ENCODE measurements at regions not wholly inside any gene's neighbourhood (a gene's known extent, or its start where the extent isn't known, plus 50 kb on each side); places are given as distances from the start of the nearest gene placed in this dataset.

DNA sequence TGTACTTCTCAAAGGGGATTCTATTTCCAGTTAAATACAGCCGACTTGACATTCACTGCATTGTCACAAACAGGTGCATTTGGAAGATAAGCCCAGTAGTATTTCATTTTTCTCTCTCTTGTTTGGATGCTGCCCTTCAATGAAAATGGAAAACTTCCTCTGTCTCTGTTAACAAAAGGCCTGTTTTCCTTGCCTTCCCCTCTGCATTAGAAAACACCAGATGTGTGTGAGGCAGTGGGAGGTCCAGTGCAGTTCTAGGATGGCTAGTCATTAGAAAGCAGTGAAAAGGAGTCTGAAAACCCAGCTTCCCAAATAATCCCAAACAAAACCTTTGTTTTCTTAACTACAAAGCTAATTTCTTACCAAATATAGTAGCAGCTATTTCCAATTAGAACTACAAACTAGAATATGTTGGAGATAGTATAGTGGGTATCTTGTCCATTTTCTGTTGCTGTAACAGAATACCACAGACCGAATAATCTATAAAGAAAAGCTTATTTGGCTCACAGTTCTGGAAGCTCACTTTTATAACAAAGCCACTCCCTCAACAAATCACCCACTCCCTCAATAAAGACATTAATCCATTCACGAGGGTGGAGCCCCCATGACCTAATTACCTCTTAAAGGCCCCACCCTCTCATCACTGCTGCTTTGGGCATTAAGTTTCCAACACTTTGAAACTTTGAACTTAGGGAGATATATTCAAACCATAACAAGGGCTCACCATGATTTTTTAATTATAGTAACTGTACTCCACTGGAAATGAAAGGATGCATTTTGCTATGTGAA, 452.1 kb upstream of the RPS6KA3 start:
- no peak overlapping the region for H2AFZ ChIP-seq (ENCODE audit: low read depth, low read length)
- no peaks in the 10 kb centered on the region for H3K27me3 ChIP-seq (ENCODE audit: low read depth, low read length)
- H3K4me1 ChIP-seq (ENCODE audit: low read length), result no peaks in the 10 kb centered on the region
- H3K27ac ChIP-seq (ENCODE audit: low read length), result no peak overlapping the region
- H3K4me3 ChIP-seq (ENCODE audit: low read length), result no peak overlapping the region
- H3K9me3 ChIP-seq (ENCODE audit: insufficient read depth, low read length), result no peaks in the 10 kb centered on the region
- H3K9ac ChIP-seq (ENCODE audit: low read length), result no peak overlapping the region
- no peak overlapping the region for H3K4me2 ChIP-seq (ENCODE audit: low read length)
- no peaks in the 10 kb centered on the region for H3K79me2 ChIP-seq (ENCODE audit: low read length)
- no peaks in the 10 kb centered on the region for H3K36me3 ChIP-seq (replicated peaks; ENCODE audit: low read depth, low read length)
- no peaks in the 10 kb centered on the region for H4K20me1 ChIP-seq (ENCODE audit: insufficient read depth, low read length)
- TF ChIP-seq, protein P1, sequence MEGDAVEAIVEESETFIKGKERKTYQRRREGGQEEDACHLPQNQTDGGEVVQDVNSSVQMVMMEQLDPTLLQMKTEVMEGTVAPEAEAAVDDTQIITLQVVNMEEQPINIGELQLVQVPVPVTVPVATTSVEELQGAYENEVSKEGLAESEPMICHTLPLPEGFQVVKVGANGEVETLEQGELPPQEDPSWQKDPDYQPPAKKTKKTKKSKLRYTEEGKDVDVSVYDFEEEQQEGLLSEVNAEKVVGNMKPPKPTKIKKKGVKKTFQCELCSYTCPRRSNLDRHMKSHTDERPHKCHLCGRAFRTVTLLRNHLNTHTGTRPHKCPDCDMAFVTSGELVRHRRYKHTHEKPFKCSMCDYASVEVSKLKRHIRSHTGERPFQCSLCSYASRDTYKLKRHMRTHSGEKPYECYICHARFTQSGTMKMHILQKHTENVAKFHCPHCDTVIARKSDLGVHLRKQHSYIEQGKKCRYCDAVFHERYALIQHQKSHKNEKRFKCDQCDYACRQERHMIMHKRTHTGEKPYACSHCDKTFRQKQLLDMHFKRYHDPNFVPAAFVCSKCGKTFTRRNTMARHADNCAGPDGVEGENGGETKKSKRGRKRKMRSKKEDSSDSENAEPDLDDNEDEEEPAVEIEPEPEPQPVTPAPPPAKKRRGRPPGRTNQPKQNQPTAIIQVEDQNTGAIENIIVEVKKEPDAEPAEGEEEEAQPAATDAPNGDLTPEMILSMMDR (IDR thresholded peaks at IDR 0.05; ENCODE audit: low read depth, low read length), result no peak
- TF ChIP-seq EZH2phosphoT487 (IDR thresholded peaks at IDR 0.05; ENCODE audit: low read depth), result no peak

DNA sequence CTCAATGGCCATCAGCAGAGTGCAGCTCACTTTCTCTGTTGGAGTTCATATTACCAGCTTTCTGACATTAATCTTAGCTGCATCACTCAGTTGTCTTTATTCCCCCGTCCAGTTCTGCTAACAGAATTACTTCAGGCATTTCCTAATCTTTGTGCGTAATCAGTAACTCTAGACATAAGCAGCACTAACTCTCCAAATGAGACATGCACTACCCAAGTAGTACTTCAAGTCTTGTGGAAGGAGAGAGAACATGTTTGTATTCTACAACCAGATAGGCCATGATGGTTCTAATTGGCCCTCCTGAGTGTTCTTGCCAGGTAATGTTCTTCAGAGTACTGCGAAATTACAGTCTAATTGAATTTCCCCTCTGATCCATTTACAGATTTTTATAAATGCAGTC, 448.5 kb upstream of the RPS6KA3 start:
- Histone ChIP-seq H2AFZ (ENCODE audit: low read depth, low read length) (no peak overlapping the region), H3K4me3 (ENCODE audit: low read length) (no peak overlapping the region), H3K27ac (ENCODE audit: low read length) (no peak overlapping the region), H3K9me3 (ENCODE audit: insufficient read depth, low read length) (no peaks in the 10 kb centered on the region), H4K20me1 (ENCODE audit: insufficient read depth, low read length) (no peaks in the 10 kb centered on the region), H3K27me3 (ENCODE audit: low read depth, low read length) (no peaks in the 10 kb centered on the region), H3K4me2 (ENCODE audit: low read length) (no peak overlapping the region), H3K79me2 (ENCODE audit: low read length) (no peaks in the 10 kb centered on the region), H3K4me1 (ENCODE audit: low read length) (no peaks in the 10 kb centered on the region), H3K9ac (ENCODE audit: low read length) (no peak overlapping the region), H3K36me3 (replicated peaks; ENCODE audit: low read depth, low read length) (no peaks in the 10 kb centered on the region)
- TF ChIP-seq EZH2phosphoT487 (IDR thresholded peaks at IDR 0.05; ENCODE audit: low read depth), result no peak
- TF ChIP-seq, protein P1 (IDR thresholded peaks at IDR 0.05; ENCODE audit: low read depth, low read length), result no peak

DNA sequence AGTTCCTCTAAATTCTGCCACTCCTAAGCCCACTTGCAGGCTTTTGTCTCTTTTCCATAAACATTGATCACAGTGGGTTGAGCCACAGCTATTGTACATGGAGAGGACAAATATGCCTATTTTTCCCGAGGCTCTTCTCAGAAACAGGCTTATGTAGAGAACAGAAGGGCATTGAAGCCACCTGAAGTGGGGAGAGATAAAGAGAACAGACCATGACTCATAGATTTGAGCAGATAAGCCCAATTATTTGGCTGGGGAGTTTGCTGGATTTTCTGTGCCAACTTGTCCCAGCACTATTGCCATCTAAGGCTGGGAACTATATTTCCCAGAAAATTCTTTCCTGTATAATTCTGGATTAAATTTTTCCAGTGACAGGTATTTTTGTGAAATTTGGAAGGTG, 446.1 kb upstream of the RPS6KA3 start:
- Histone ChIP-seq H3K9ac (ENCODE audit: low read length) (no peak overlapping the region), H4K20me1 (ENCODE audit: insufficient read depth, low read length) (no peaks in the 10 kb centered on the region), H3K79me2 (ENCODE audit: low read length) (no peaks in the 10 kb centered on the region), H3K4me3 (ENCODE audit: low read length) (no peak overlapping the region), H3K27me3 (ENCODE audit: low read depth, low read length) (no peaks in the 10 kb centered on the region), H3K27ac (ENCODE audit: low read length) (no peak overlapping the region), H2AFZ (ENCODE audit: low read depth, low read length) (no peak overlapping the region), H3K9me3 (ENCODE audit: insufficient read depth, low read length) (no peaks in the 10 kb centered on the region), H3K4me1 (ENCODE audit: low read length) (no peaks in the 10 kb centered on the region), H3K36me3 (replicated peaks; ENCODE audit: low read depth, low read length) (no peaks in the 10 kb centered on the region), H3K4me2 (ENCODE audit: low read length) (no peak overlapping the region)
- TF ChIP-seq EZH2phosphoT487 (IDR thresholded peaks at IDR 0.05; ENCODE audit: low read depth), result no peak
- TF ChIP-seq, protein P1 (IDR thresholded peaks at IDR 0.05; ENCODE audit: low read depth, low read length), result no peak

DNA sequence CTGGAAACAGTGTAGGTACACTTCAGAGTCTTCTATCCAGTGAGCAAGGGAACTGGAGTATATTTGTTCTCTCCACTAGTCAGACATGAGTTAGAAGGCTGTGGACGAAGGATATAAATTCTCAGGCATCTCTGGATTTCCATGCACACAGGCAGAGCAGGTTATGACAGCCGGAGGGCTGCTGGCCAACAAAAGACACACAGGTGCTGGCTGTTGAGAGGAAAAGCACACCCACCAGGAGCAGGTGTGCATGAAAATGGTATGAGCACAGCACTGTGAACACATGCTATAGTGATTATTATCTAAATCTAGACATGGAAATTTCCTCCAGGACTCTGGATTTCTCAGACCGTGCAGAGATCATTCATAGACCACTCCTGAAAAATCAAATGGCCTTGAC, 444.7 kb upstream of the RPS6KA3 start:
- H2AFZ ChIP-seq (ENCODE audit: low read depth, low read length), result no peak overlapping the region
- H3K36me3 ChIP-seq (replicated peaks; ENCODE audit: low read depth, low read length), result no peaks in the 10 kb centered on the region
- H3K4me2 ChIP-seq (ENCODE audit: low read length), result no peak overlapping the region
- no peak overlapping the region for H3K9ac ChIP-seq (ENCODE audit: low read length)
- no peaks in the 10 kb centered on the region for H3K79me2 ChIP-seq (ENCODE audit: low read length)
- H3K4me1 ChIP-seq (ENCODE audit: low read length), result no peaks in the 10 kb centered on the region
- no peaks in the 10 kb centered on the region for H3K9me3 ChIP-seq (ENCODE audit: insufficient read depth, low read length)
- H3K27me3 ChIP-seq (ENCODE audit: low read depth, low read length), result no peaks in the 10 kb centered on the region
- no peak overlapping the region for H3K27ac ChIP-seq (ENCODE audit: low read length)
- TF ChIP-seq, protein P1 (IDR thresholded peaks at IDR 0.05; ENCODE audit: low read depth, low read length), result no peak
- no peak for TF ChIP-seq EZH2phosphoT487 (IDR thresholded peaks at IDR 0.05; ENCODE audit: low read depth)
- no peak overlapping the region for H3K4me3 ChIP-seq (ENCODE audit: low read length)
- no peaks in the 10 kb centered on the region for H4K20me1 ChIP-seq (ENCODE audit: insufficient read depth, low read length)
